T-helper 2 cell treated with Interferon-gamma antibody and Interleukin-4, amounts not matched to agents 5 μg/mL and 100 μg/mL, for 36 hours (primary cell): ENCODE measurements at regions not wholly inside any gene's neighbourhood (a gene's known extent, or its start where the extent isn't known, plus 50 kb on each side); places are given as distances from the start of the nearest gene placed in this dataset.

Experiments
- DNase-seq: peaks from one replicate; pipeline ENCODE4 v3.0.0; 2021; ENCODE audit warnings: low spot score
- H3K27ac Mint-ChIP-seq: one replicate; pipeline ENCODE4 v1.8.0; 2021; ENCODE audit warnings: mild to moderate bottlenecking, mixed read lengths
- H3K27me3 Mint-ChIP-seq: one replicate; pipeline ENCODE4 v1.8.0; 2021; ENCODE audit warnings: low read depth, mixed read lengths
- H3K36me3 Mint-ChIP-seq: one replicate; pipeline ENCODE4 v1.8.0; 2021; ENCODE audit warnings: low read depth, mixed read lengths
- H3K4me1 Mint-ChIP-seq: one replicate; pipeline ENCODE4 v1.8.0; 2021; ENCODE audit warnings: low read depth, mixed read lengths
- H3K4me3 Mint-ChIP-seq: one replicate; pipeline ENCODE4 v1.8.0; 2022; ENCODE audit warnings: mild to moderate bottlenecking, moderate library complexity, mixed read lengths
- H3K9me3 Mint-ChIP-seq: one replicate; pipeline ENCODE4 v1.8.0; 2021; ENCODE audit warnings: mixed read lengths

GRCh38 chr4:140260227-140260626 lies 106.2 kb upstream of the MAML3 start:
- DNase-seq: no peak
- H3K9me3 Mint-ChIP-seq: no peaks in the 10 kb centered on the region
- no peaks in the 10 kb centered on the region for H3K36me3 Mint-ChIP-seq
- peaks cover 6% of the 10 kb centered on the region for H3K4me1 Mint-ChIP-seq
- no peak overlapping the region for H3K27ac Mint-ChIP-seq
- no peak overlapping the region for H3K4me3 Mint-ChIP-seq
- peaks cover 15% of the 10 kb centered on the region for H3K27me3 Mint-ChIP-seq

GRCh38 chr4:140258476-140258875 lies 104.5 kb upstream of the MAML3 start:
- H3K9me3 Mint-ChIP-seq: no peaks in the 10 kb centered on the region
- no peak overlapping the region for H3K27ac Mint-ChIP-seq
- no peak for DNase-seq
- peaks cover 30% of the 10 kb centered on the region for H3K27me3 Mint-ChIP-seq
- no peak overlapping the region for H3K4me3 Mint-ChIP-seq
- H3K4me1 Mint-ChIP-seq: peaks cover 9% of the 10 kb centered on the region
- no peaks in the 10 kb centered on the region for H3K36me3 Mint-ChIP-seq

DNA sequence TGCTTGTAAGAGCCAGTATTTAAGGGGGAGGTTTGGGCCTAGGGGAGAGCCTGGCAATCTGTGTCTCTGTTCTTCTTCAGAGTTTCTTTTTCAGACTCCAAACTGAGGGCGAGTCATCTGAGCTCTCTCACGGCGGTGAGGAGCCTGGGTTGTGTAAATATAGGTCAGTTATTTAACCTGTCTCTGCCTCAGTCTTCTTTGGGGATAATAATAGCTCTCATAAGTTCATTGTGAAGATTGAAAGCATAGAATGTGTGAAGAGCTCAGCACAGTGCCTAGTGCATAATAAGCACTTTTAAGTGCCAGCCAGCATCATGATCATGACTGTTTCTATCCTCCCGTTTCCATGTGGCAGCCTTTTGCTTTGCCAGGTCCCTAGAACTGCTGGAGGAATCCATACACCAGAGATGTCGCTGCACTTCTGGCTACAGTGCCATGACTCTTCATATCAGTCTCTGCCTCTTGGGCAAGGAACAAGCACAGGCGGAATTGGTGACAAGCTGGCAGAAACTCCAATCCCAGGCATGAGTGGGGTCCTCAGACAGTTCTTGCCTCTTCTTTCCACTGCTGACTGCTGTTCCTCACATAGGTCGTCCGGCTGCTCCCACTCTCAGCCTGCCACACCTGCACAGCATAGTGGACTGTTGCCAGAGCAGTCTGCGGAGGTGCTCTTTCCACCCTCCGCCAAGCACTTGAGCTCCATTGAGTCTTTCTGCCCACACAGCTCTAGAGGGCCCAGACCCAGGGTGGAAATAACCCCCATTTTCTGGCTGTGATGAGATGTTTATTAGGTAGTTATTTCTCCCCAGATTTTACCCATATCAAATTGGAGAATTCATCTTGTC lies 103.7 kb upstream of the MAML3 start:
- H3K4me3 Mint-ChIP-seq: no peak overlapping the region
- no peak for DNase-seq
- no peaks in the 10 kb centered on the region for H3K36me3 Mint-ChIP-seq
- no peak overlapping the region for H3K27ac Mint-ChIP-seq
- peaks cover 11% of the 10 kb centered on the region for H3K4me1 Mint-ChIP-seq
- H3K9me3 Mint-ChIP-seq: no peaks in the 10 kb centered on the region
- peaks cover 30% of the 10 kb centered on the region for H3K27me3 Mint-ChIP-seq

GRCh38 chr4:140256941-140257340 lies 103.0 kb upstream of the MAML3 start:
- H3K4me1 Mint-ChIP-seq: peaks cover 16% of the 10 kb centered on the region
- H3K27me3 Mint-ChIP-seq: peaks cover 30% of the 10 kb centered on the region
- H3K9me3 Mint-ChIP-seq: no peaks in the 10 kb centered on the region

GRCh38 chr4:140256335-140256734 lies 102.4 kb upstream of the MAML3 start:
- H3K9me3 Mint-ChIP-seq: no peaks in the 10 kb centered on the region
- peaks cover 26% of the 10 kb centered on the region for H3K27me3 Mint-ChIP-seq
- H3K36me3 Mint-ChIP-seq: no peaks in the 10 kb centered on the region
- H3K4me3 Mint-ChIP-seq: no peak overlapping the region
- H3K27ac Mint-ChIP-seq: no peak overlapping the region
- H3K4me1 Mint-ChIP-seq: peaks cover 20% of the 10 kb centered on the region
- DNase-seq: peak; percentile 14

More at GRCh38 chr4:140256941-140257340, 103.0 kb upstream of the MAML3 start:
- no peak overlapping the region for H3K4me3 Mint-ChIP-seq
- DNase-seq: no peak
- H3K36me3 Mint-ChIP-seq: no peaks in the 10 kb centered on the region
- H3K27ac Mint-ChIP-seq: no peak overlapping the region

DNA sequence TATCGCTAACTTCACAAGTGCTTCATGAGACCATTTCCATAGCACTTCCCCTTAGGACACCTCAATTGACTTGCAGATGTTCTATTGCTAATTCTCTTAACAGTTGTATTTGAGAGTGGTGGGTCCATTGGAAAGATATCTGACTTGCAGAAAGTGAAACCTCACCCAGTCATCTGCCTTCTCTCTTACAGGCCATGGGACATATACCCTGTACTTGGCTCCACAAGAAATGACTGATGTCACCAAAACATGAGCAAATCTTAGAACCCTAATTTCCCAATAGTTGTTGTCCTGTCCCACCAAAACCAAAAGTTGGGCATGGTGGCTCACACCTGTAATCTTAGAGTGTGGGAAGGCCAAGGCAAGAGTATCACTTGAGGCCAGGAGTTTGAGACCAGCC lies 101.9 kb upstream of the MAML3 start:
- peaks cover 22% of the 10 kb centered on the region for H3K4me1 Mint-ChIP-seq
- H3K27ac Mint-ChIP-seq: no peak overlapping the region
- peaks cover 25% of the 10 kb centered on the region for H3K27me3 Mint-ChIP-seq
- H3K4me3 Mint-ChIP-seq: no peak overlapping the region
- H3K36me3 Mint-ChIP-seq: no peaks in the 10 kb centered on the region
- no peak for DNase-seq
- H3K9me3 Mint-ChIP-seq: no peaks in the 10 kb centered on the region

- Mint-ChIP-seq H3K4me1 (peaks cover 24% of the 10 kb centered on the region), H3K27ac (no peak overlapping the region), H3K36me3 (no peaks in the 10 kb centered on the region), H3K4me3 (no peak overlapping the region), H3K27me3 (peaks cover 25% of the 10 kb centered on the region), H3K9me3 (no peaks in the 10 kb centered on the region)
- no peak for DNase-seq
Observed at GRCh38 chr4:140255467-140255866, 101.5 kb upstream of the MAML3 start.

DNA sequence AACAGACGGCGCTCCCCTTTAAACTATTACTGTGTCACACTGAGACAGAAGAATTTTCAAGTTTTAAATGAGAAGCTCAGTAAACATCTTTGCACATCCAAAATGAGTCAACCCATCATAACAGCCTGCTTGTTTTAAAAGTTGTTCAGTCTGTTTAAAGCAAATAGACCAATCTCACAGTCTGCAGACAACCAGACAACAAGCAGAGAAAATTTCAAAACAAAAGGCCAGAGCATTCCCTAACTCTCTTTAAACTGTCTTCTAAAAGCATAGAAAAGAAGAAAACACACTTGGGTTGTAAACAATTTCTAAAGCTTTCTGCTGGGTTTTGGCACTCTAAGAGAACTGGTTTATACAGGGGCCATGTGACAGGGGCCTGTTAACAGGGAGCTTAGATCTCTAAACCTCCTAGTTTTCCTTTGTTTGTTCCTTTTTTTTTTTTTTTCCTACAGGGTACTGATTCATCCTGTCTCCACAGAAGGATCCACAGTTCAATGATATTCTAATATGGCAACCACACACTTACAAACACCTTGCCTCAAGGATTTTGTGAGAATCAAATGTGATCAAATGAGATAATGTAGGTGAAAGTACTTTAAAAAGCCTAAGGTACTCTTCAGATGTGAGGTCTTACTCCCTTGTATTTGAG lies 100.8 kb upstream of the MAML3 start:
- Mint-ChIP-seq H3K9me3 (no peaks in the 10 kb centered on the region), H3K4me3 (no peak overlapping the region), H3K4me1 (peaks cover 21% of the 10 kb centered on the region), H3K27me3 (peaks cover 25% of the 10 kb centered on the region), H3K27ac (no peak overlapping the region), H3K36me3 (no peaks in the 10 kb centered on the region)
- no peak for DNase-seq

- Mint-ChIP-seq H3K27ac (peak overlapping the region; percentile 79), H3K4me1 (peaks cover 25% of the 10 kb centered on the region), H3K36me3 (no peaks in the 10 kb centered on the region), H3K9me3 (no peaks in the 10 kb centered on the region), H3K27me3 (peaks cover 26% of the 10 kb centered on the region), H3K4me3 (peak overlapping the region; percentile 71)
- no peak for DNase-seq
Observed at GRCh38 chr4:140253556-140254027, 99.6 kb upstream of the MAML3 start.

GRCh38 chr4:140252742-140253555 lies 99.0 kb upstream of the MAML3 start:
- Mint-ChIP-seq H3K36me3 (no peaks in the 10 kb centered on the region), H3K9me3 (no peaks in the 10 kb centered on the region), H3K4me1 (peaks cover 25% of the 10 kb centered on the region), H3K27ac (peak overlapping the region; percentile 79), H3K27me3 (peaks cover 24% of the 10 kb centered on the region), H3K4me3 (peak overlapping the region; percentile 71)
- DNase-seq: peak; percentile 44

DNA sequence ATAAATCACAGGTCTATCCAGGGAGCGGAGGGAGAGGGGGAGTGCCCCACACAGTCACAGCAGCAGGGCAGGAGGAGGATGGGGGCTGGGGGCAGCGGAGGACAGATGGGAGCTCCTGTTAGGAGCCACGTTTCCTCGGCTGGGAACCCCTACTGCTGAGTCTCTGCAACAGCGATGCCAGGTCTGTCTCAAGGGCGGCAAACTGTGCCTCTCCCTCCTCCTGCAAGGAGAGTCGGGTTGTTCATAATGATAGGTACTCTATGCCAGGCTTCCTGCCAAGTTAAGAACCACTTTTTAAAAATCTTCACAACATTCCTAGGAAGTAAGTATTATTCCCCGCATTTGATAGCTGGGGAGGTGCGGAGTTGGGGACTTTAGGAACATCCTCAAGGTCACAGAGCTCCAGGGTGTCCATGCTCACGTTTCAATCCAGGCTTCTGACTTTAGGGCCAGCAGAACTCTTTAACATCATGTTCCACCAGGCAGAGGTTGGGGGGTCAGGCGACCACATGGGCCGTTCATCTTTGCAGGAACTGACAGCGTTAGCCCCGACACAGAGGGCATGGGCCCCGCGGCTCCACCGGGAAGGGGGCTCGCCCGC lies 98.3 kb upstream of the MAML3 start:
- no peak for DNase-seq
- H3K4me3 Mint-ChIP-seq: peak overlapping the region; percentile 76

GRCh38 chr4:140251571-140251970 lies 97.6 kb upstream of the MAML3 start:
- no peak for DNase-seq
- Mint-ChIP-seq H3K36me3 (no peaks in the 10 kb centered on the region), H3K27me3 (peaks cover 24% of the 10 kb centered on the region), H3K4me3 (peak overlapping the region; percentile 76), H3K9me3 (no peaks in the 10 kb centered on the region), H3K4me1 (peaks cover 29% of the 10 kb centered on the region), H3K27ac (no peak overlapping the region)

More for the DNA sequence above, 98.3 kb upstream of the MAML3 start:
- Mint-ChIP-seq H3K36me3 (no peaks in the 10 kb centered on the region), H3K27me3 (peaks cover 24% of the 10 kb centered on the region), H3K4me1 (peaks cover 27% of the 10 kb centered on the region), H3K9me3 (no peaks in the 10 kb centered on the region), H3K27ac (peak overlapping the region; percentile 45)

DNA sequence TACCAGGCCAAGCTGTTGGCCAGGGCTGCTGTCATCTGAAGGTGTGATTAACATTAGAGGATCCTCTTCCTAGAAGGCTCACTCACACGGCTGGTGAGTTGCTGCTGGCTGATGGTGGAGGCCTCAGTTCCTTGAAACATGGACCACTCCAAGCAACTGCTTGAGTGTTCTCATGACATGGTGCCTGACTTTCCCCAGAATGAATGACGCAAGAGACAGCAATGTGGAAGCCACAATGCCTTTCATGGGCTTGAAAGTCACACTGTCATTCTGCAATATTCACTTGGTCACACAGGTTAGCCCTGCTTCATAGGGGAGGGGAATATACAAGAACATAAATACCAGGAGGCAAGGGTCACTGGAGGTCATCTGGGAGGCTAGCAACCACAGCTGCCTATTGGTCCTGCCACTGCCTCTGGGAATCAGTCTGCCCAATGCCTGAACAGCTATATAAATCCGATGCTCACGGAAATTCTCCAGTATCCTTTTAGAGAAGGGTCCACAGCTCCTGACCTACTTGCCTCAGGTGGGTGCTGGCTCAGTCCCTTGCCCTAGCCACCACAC lies 97.1 kb upstream of the MAML3 start:
- H3K4me3 Mint-ChIP-seq: no peak overlapping the region
- H3K9me3 Mint-ChIP-seq: no peaks in the 10 kb centered on the region
- no peaks in the 10 kb centered on the region for H3K36me3 Mint-ChIP-seq
- peaks cover 29% of the 10 kb centered on the region for H3K4me1 Mint-ChIP-seq
- no peak for DNase-seq
- H3K27ac Mint-ChIP-seq: no peak overlapping the region
- H3K27me3 Mint-ChIP-seq: peaks cover 24% of the 10 kb centered on the region
